ENCODE measurements at regions not wholly inside any gene's neighbourhood (a gene's known extent, or its start where the extent isn't known, plus 50 kb on each side); places are given as distances from the start of the nearest gene placed in this dataset.

DNA sequence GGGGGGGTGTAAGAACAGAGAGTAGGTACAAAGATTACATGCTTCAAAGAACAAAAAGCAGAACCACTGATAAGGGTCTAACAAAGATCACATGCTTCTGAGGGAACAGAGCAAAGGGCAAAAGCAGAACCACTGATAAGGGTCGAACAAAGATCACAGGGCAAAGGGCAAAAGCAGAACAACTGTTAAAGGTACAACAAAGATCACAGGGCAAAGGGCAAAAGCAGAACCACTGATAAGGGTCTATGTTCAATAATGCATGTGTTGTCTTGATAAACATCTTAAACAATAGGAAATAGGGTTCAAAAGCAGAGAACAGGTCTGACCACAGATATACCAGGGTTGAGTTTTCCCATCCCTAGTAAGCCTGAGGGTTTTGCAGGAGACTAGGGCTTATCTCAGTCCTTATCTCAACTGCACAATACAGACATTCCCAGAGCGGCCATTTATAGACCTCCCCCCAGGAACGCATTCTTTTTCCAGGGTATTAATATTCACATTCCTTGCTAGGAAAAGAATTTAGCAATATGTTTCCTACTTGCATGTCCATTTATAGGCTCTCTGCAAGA lies 81.9 kb upstream of the PGR start:
- TF ChIP-seq EZH2 (IDR thresholded peaks at IDR 0.05) (no peak), POLR2AphosphoS5 (IDR thresholded peaks at IDR 0.05; ENCODE audit: borderline replicate concordance, low read depth, low read length) (no peak), FOXP2 (optimal IDR thresholded peaks at IDR 0.05; ENCODE audit: control extremely low read depth, extremely low read length, insufficient read depth) (no peak)

Measured in SK-N-MC (cell line).